ENCODE measurements at regions not wholly inside any gene's neighbourhood (a gene's known extent, or its start where the extent isn't known, plus 50 kb on each side); places are given as distances from the start of the nearest gene placed in this dataset.

GRCh38 chr18:29250843-29251242, 1073.9 kb upstream of the CDH2 start:
- DNase-seq (ENCODE audit: low read depth in 1 of 2, low spot score in 1 of 2) = no peak
- no peak for TF ChIP-seq JUND (IDR thresholded peaks at IDR 0.05; ENCODE audit: low read depth)
- in situ Hi-C loops (cut with HindIII; ENCODE audit: low pct_unique_long_range_greater_than_20kb, low sequenced_read_pairs) = no loop called here

GRCh38 chr18:29250259-29250658, 1073.3 kb upstream of the CDH2 start:
- TF ChIP-seq JUND (IDR thresholded peaks at IDR 0.05; ENCODE audit: low read depth) = no peak
- in situ Hi-C loops (cut with HindIII; ENCODE audit: low pct_unique_long_range_greater_than_20kb, low sequenced_read_pairs) = no loop called here
- DNase-seq (ENCODE audit: low read depth in 1 of 2, low spot score in 1 of 2) = no peak

DNA sequence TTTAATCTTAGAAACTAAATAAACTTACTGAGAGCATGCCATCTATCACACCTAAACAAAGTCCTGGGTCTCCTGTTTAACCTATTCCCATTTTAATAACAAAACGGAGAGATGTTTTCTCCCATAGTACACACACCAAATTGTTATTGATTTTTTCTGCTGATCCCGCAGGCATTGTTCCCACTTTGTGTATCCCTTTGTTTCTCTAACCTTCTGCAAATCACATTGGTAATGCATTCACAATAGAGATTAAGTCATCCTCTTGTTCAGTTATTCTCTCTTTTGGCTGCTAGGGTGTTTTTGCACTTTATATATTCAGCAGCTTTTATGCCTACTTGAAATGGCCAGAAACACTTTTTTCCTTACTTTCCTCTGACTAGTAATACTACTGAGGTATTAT, 1071.9 kb upstream of the CDH2 start:
- in situ Hi-C loops (cut with HindIII; ENCODE audit: low pct_unique_long_range_greater_than_20kb, low sequenced_read_pairs) = no loop called here
- no peak for TF ChIP-seq JUND (IDR thresholded peaks at IDR 0.05; ENCODE audit: low read depth)
- no peak for DNase-seq (ENCODE audit: low read depth in 1 of 2, low spot score in 1 of 2)

GRCh38 chr18:29241199-29241598, 1064.3 kb upstream of the CDH2 start:
- no peak for DNase-seq (ENCODE audit: low read depth in 1 of 2, low spot score in 1 of 2)
- in situ Hi-C loops (cut with HindIII; ENCODE audit: low pct_unique_long_range_greater_than_20kb, low sequenced_read_pairs) = no loop called here
- no peak for TF ChIP-seq JUND (IDR thresholded peaks at IDR 0.05; ENCODE audit: low read depth)

- DNase-seq (ENCODE audit: low read depth in 1 of 2, low spot score in 1 of 2) = no peak
- in situ Hi-C loops (cut with HindIII; ENCODE audit: low pct_unique_long_range_greater_than_20kb, low sequenced_read_pairs) = no loop called here
- TF ChIP-seq JUND (IDR thresholded peaks at IDR 0.05; ENCODE audit: low read depth) = no peak
Observed at GRCh38 chr18:29234751-29235150, 1057.8 kb upstream of the CDH2 start.

DNA sequence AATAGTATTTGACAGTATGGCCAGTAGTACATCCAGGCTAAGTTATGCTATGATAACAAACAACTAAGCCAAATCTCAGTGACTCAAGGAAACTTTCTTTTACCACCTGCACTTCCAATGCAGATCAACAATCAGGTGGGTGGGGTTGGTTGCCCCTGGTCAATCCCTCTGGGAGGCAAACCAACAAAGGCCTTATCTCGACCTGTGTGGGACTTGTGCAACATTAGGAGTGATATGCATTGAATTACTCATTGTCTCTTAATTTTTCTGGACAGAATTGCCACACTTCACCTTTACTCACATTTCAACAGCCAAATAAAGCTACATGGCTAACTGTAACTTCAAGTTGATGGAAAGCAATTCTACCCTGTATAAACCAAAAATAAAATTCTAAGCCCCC, 1049.3 kb upstream of the CDH2 start:
- in situ Hi-C loops (cut with HindIII; ENCODE audit: low pct_unique_long_range_greater_than_20kb, low sequenced_read_pairs) = no loop called here
- no peak for TF ChIP-seq JUND (IDR thresholded peaks at IDR 0.05; ENCODE audit: low read depth)
- no peak for DNase-seq (ENCODE audit: low read depth in 1 of 2, low spot score in 1 of 2)

- no peak for DNase-seq (ENCODE audit: low read depth in 1 of 2, low spot score in 1 of 2)
- no peak for TF ChIP-seq JUND (IDR thresholded peaks at IDR 0.05; ENCODE audit: low read depth)
- in situ Hi-C loops (cut with HindIII; ENCODE audit: low pct_unique_long_range_greater_than_20kb, low sequenced_read_pairs) = no loop called here
Observed at GRCh38 chr18:29225351-29225750, 1048.4 kb upstream of the CDH2 start.

GRCh38 chr18:29218091-29218490, 1041.2 kb upstream of the CDH2 start:
- no peak for TF ChIP-seq JUND (IDR thresholded peaks at IDR 0.05; ENCODE audit: low read depth)
- no peak for DNase-seq (ENCODE audit: low read depth in 1 of 2, low spot score in 1 of 2)
- in situ Hi-C loops (cut with HindIII; ENCODE audit: low pct_unique_long_range_greater_than_20kb, low sequenced_read_pairs) = no loop called here

- in situ Hi-C loops (cut with HindIII; ENCODE audit: low pct_unique_long_range_greater_than_20kb, low sequenced_read_pairs) = no loop called here
- no peak for DNase-seq (ENCODE audit: low read depth in 1 of 2, low spot score in 1 of 2)
- TF ChIP-seq JUND (IDR thresholded peaks at IDR 0.05; ENCODE audit: low read depth) = no peak
Observed at GRCh38 chr18:29217124-29217915, 1040.4 kb upstream of the CDH2 start.

GRCh38 chr18:29198834-29199233, 1021.9 kb upstream of the CDH2 start:
- in situ Hi-C loops (cut with HindIII; ENCODE audit: low pct_unique_long_range_greater_than_20kb, low sequenced_read_pairs) = no loop called here
- TF ChIP-seq JUND (IDR thresholded peaks at IDR 0.05; ENCODE audit: low read depth) = no peak

GRCh38 chr18:29196307-29196706, 1019.4 kb upstream of the CDH2 start:
- no peak for DNase-seq (ENCODE audit: low read depth in 1 of 2, low spot score in 1 of 2)
- in situ Hi-C loops (cut with HindIII; ENCODE audit: low pct_unique_long_range_greater_than_20kb, low sequenced_read_pairs) = no loop called here
- no peak for TF ChIP-seq JUND (IDR thresholded peaks at IDR 0.05; ENCODE audit: low read depth)

More at GRCh38 chr18:29198834-29199233, 1021.9 kb upstream of the CDH2 start:
- no peak for DNase-seq (ENCODE audit: low read depth in 1 of 2, low spot score in 1 of 2)

GRCh38 chr18:29191263-29191662, 1014.3 kb upstream of the CDH2 start:
- TF ChIP-seq JUND (IDR thresholded peaks at IDR 0.05; ENCODE audit: low read depth) = no peak
- in situ Hi-C loops (cut with HindIII; ENCODE audit: low pct_unique_long_range_greater_than_20kb, low sequenced_read_pairs) = no loop called here
- peak in 1 of 2 experiments; percentile 8 for DNase-seq (ENCODE audit: low read depth in 1 of 2, low spot score in 1 of 2)

DNA sequence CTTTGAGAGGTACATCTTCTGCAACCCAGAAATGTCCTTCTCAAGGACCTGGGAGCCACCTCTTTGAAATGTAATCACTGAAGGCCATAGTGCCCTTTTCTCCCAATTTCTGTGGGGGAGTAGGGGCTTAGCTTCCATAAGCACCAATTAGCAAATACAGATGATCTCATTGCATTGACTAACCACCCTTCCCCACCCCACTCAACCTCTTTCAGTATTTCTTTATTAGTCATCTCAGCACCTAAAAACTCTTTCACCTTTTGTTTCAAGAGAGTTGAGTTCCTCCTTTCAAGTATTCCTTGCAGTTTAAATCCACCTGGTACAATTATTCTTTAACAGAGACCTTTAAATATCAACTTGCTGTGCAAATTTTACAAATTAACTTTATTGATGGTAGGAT, 1011.8 kb upstream of the CDH2 start:
- no peak for DNase-seq (ENCODE audit: low read depth in 1 of 2, low spot score in 1 of 2)
- in situ Hi-C loops (cut with HindIII; ENCODE audit: low pct_unique_long_range_greater_than_20kb, low sequenced_read_pairs) = no loop called here
- TF ChIP-seq JUND (IDR thresholded peaks at IDR 0.05; ENCODE audit: low read depth) = no peak

- DNase-seq (ENCODE audit: low read depth in 1 of 2, low spot score in 1 of 2) = no peak
- in situ Hi-C loops (cut with HindIII; ENCODE audit: low pct_unique_long_range_greater_than_20kb, low sequenced_read_pairs) = no loop called here
- no peak for TF ChIP-seq JUND (IDR thresholded peaks at IDR 0.05; ENCODE audit: low read depth)
Observed at GRCh38 chr18:29185801-29186200, 1008.9 kb upstream of the CDH2 start.
